GM23248 (cell line): ENCODE measurements at regions not wholly inside any gene's neighbourhood (a gene's known extent, or its start where the extent isn't known, plus 50 kb on each side); places are given as distances from the start of the nearest gene placed in this dataset.
A peak's percentile ranks its signal among the peaks of the same experiment; 100 is the strongest.
"Not testable (repeated sequence)": the region's sequence is repeated elsewhere in the genome, so short reads cannot be mapped to it uniquely, and the experiment has no call there.

Experiments used
- DNase-seq: peaks from one replicate; pipeline ENCODE4 v3.0.0-alpha.2; 2015
- H2AFZ ChIP-seq: fragments of 200-600 bp; sonication (generic); 2 replicates; pipeline ENCODE4 v1.6.1; 2016; ENCODE audit warnings: antibody characterized with exemption
- H3F3A ChIP-seq: fragments of 200-600 bp; sonication (generic); 2 replicates; pipeline ENCODE4 v1.6.1; 2016; ENCODE audit warnings: mild to moderate bottlenecking, antibody characterized with exemption, mixed run types; ENCODE audit not compliant: insufficient read depth
- H3K27ac ChIP-seq: fragments of 200-600 bp; sonication (generic); 2 replicates; pipeline ENCODE4 v1.5.1; 2016; ENCODE audit warnings: mild to moderate bottlenecking
- H3K27me3 ChIP-seq: fragments of 200-600 bp; sonication (generic); replicated peaks from 2 replicates; pipeline ENCODE4 v1.6.1; 2016; ENCODE audit warnings: mild to moderate bottlenecking; ENCODE audit not compliant: insufficient read depth
- H3K36me3 ChIP-seq: fragments of 200-600 bp; sonication (generic); 2 replicates; pipeline ENCODE4 v1.6.1; 2016; ENCODE audit warnings: low read depth, mild to moderate bottlenecking
- H3K4me1 ChIP-seq: fragments of 200-600 bp; sonication (generic); 2 replicates; pipeline ENCODE4 v1.6.1; 2016; ENCODE audit warnings: mild to moderate bottlenecking; ENCODE audit not compliant: insufficient read depth
- H3K4me2 ChIP-seq: fragments of 200-600 bp; sonication (generic); one replicate; pipeline ENCODE4 v1.6.1; 2016; ENCODE audit warnings: mild to moderate bottlenecking; ENCODE audit not compliant: unreplicated experiment
- H3K4me3 ChIP-seq: fragments of 200-600 bp; sonication (generic); 2 replicates; pipeline ENCODE4 v1.5.1; 2016; ENCODE audit warnings: mild to moderate bottlenecking
- H3K79me2 ChIP-seq: fragments of 200-600 bp; sonication (generic); 2 replicates; pipeline ENCODE4 v1.6.1; 2016; ENCODE audit warnings: mild to moderate bottlenecking; ENCODE audit not compliant: insufficient read depth
- H3K9ac ChIP-seq: fragments of 200-600 bp; sonication (generic); 2 replicates; pipeline ENCODE4 v1.6.1; 2016; ENCODE audit warnings: mild to moderate bottlenecking
- H3K9me2 ChIP-seq: fragments of 200-600 bp; sonication (generic); 2 replicates; pipeline ENCODE4 v1.6.1; 2016; ENCODE audit warnings: mixed run types, mild to moderate bottlenecking, moderate library complexity; ENCODE audit not compliant: insufficient read depth
- H3K9me3 ChIP-seq: fragments of 200-600 bp; sonication (generic); one replicate; pipeline ENCODE4 v1.6.1; 2017; ENCODE audit warnings: low read depth
- H4K20me1 ChIP-seq: fragments of 200-600 bp; sonication (generic); 2 replicates; pipeline ENCODE4 v1.6.0; 2016; ENCODE audit not compliant: insufficient read depth
- EZH2 ChIP-seq: fragments of 200-600 bp; sonication (generic); IDR thresholded peaks from 2 replicates; pipeline ENCODE4 v1.6.1; 2018; ENCODE audit warnings: antibody characterized with exemption, mild to moderate bottlenecking; ENCODE audit not compliant: insufficient read depth, poor library complexity, severe bottlenecking
- EZH2phosphoT487 ChIP-seq: fragments of 200-600 bp; sonication (generic); IDR thresholded peaks from 2 replicates; pipeline ENCODE4 v1.6.1; 2018; ENCODE audit warnings: antibody characterized with exemption, moderate library complexity, mild to moderate bottlenecking, low read depth; ENCODE audit not compliant: insufficient read depth
- WGBS, 2 experiments: methylation state at CpG; one replicate each; pipeline ENCODE4 v1.1.6; 2015 to 2017; ENCODE audit warnings: low lambda C conversion rate in 2 of 2, low coverage in 1 of 2; ENCODE audit errors: missing lambda C conversion rate in 2 of 2; 5-methylcytosine and 5-hydroxymethylcytosine counted together
- in situ Hi-C: fragments of 300-500 bp; cut with MboI; formaldehyde crosslinking; loops from 2 replicates; pipeline ENCODE4 v1.15.0; 2020

DNA sequence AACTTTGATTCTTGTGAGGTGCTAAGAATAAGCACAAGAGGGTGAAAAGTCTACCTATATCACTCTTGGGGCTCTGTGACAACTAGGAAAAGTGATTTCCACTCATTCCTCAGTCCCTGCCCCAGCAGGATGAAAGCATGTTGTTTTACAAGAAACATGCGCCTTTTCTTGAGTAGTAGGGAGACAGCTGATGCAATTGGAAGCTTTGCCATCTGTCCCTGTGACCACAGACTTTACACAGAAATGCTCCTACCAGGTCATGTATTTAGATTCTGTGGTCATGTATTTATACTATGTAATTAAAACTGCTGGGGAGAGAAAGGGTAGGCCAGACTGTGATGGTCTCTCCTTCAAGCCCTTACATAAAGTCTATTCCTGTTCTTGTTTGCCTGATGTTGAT lies 445.5 kb downstream of the PTPRC start:
- no peak overlapping the region for H3K9ac ChIP-seq
- peak; percentile 10 for DNase-seq
- H4K20me1 ChIP-seq = no peaks in the 10 kb centered on the region
- no peak overlapping the region for H3K4me3 ChIP-seq
- H3F3A ChIP-seq = 0 out of 2 replicates have a peak, but pooled peaks cover 5% of the 10 kb centered on the region
- H3K27me3 ChIP-seq = 0 out of 2 replicates have a peak, but pooled peaks cover under 1% of the 10 kb centered on the region
- H3K79me2 ChIP-seq = no peaks in the 10 kb centered on the region
- no peaks in the 10 kb centered on the region for H3K9me3 ChIP-seq
- no peak overlapping the region for H3K27ac ChIP-seq
- H3K4me2 ChIP-seq = peak overlapping the region; percentile 11
- H3K4me1 ChIP-seq = peaks cover 13% of the 10 kb centered on the region; the same call in 1 of the 2 replicates
- TF ChIP-seq EZH2 (no peak), EZH2phosphoT487 (no peak)
- H2AFZ ChIP-seq = peak overlapping the region; percentile 35; the same call in 1 of the 2 replicates
- no peaks in the 10 kb centered on the region for H3K9me2 ChIP-seq
- WGBS, 2 experiments = 12 to 21% methylated on average over 1 of the region's 1 CpG
- in situ Hi-C loops = no loop called here
- H3K36me3 ChIP-seq = no peaks in the 10 kb centered on the region

GRCh38 chr1:199085903-199086302 lies 447.1 kb downstream of the PTPRC start:
- Histone ChIP-seq H3K4me3 (no peak overlapping the region), H3K79me2 (no peaks in the 10 kb centered on the region), H3K27ac (no peak overlapping the region), H3K9ac (no peak overlapping the region), H4K20me1 (no peaks in the 10 kb centered on the region), H3K9me3 (no peaks in the 10 kb centered on the region), H3K27me3 (0 out of 2 replicates have a peak, but pooled peaks cover 4% of the 10 kb centered on the region), H2AFZ (no peak overlapping the region), H3K36me3 (no peaks in the 10 kb centered on the region), H3K4me2 (no peak overlapping the region), H3K9me2 (no peaks in the 10 kb centered on the region), H3K4me1 (peaks cover 13% of the 10 kb centered on the region; the same call in 1 of the 2 replicates), H3F3A (0 out of 2 replicates have a peak, but pooled peaks cover 5% of the 10 kb centered on the region)
- TF ChIP-seq EZH2phosphoT487 (no peak), EZH2 (no peak)
- 45 to 53% methylated on average over 4 of the region's 4 CpGs for WGBS, 2 experiments
- DNase-seq = no peak
- in situ Hi-C loops = no loop called here

- TF ChIP-seq EZH2 (no peak), EZH2phosphoT487 (no peak)
- in situ Hi-C loops = no loop called here
- Histone ChIP-seq H3K36me3 (no peaks in the 10 kb centered on the region), H4K20me1 (no peaks in the 10 kb centered on the region), H3K9me3 (no peaks in the 10 kb centered on the region), H3F3A (0 out of 2 replicates have a peak, but pooled peaks cover 5% of the 10 kb centered on the region), H3K4me3 (no peak overlapping the region), H3K27me3 (0 out of 2 replicates have a peak, but pooled peaks cover 4% of the 10 kb centered on the region), H3K4me1 (peaks cover 13% of the 10 kb centered on the region; the same call in 1 of the 2 replicates), H3K9ac (no peak overlapping the region), H3K4me2 (no peak overlapping the region), H3K27ac (no peak overlapping the region), H2AFZ (no peak overlapping the region), H3K79me2 (no peaks in the 10 kb centered on the region), H3K9me2 (no peaks in the 10 kb centered on the region)
- 51 to 65% methylated on average over 2 of the region's 2 CpGs for WGBS, 2 experiments
- no peak for DNase-seq
Observed at GRCh38 chr1:199087144-199087543, 448.3 kb downstream of the PTPRC start.

GRCh38 chr1:199089393-199090122 lies 450.7 kb downstream of the PTPRC start:
- Histone ChIP-seq H3K9ac (no peak overlapping the region), H3K9me3 (no peaks in the 10 kb centered on the region), H3K9me2 (no peaks in the 10 kb centered on the region), H3K36me3 (no peaks in the 10 kb centered on the region), H3K79me2 (no peaks in the 10 kb centered on the region), H3K4me2 (no peak overlapping the region), H2AFZ (no peak overlapping the region), H3K27me3 (peaks cover 4% of the 10 kb centered on the region; the same call in 1 of the 2 replicates), H3K4me3 (no peak overlapping the region), H4K20me1 (no peaks in the 10 kb centered on the region), H3F3A (no peaks in the 10 kb centered on the region), H3K27ac (no peak overlapping the region), H3K4me1 (0 out of 2 replicates have a peak, but pooled peaks cover 4% of the 10 kb centered on the region)
- in situ Hi-C loops = no loop called here
- WGBS, 2 experiments = 18 to 25% methylated on average over 3 of the region's 3 CpGs
- DNase-seq = no peak
- TF ChIP-seq EZH2phosphoT487 (no peak), EZH2 (no peak)

GRCh38 chr1:199095628-199096027 lies 456.8 kb downstream of the PTPRC start:
- H3K9me3 ChIP-seq, H3F3A ChIP-seq, H3K79me2 ChIP-seq, H4K20me1 ChIP-seq, H3K4me3 ChIP-seq, H2AFZ ChIP-seq, H3K27me3 ChIP-seq, H3K27ac ChIP-seq, DNase-seq, in situ Hi-C loops, H3K9ac ChIP-seq, H3K9me2 ChIP-seq, H3K36me3 ChIP-seq, H3K4me1 ChIP-seq, H3K4me2 ChIP-seq: not testable (repeated sequence)
- WGBS, 2 experiments = 38 to 61% methylated on average over 1 of the region's 1 CpG
